Fibroblast of the aortic adventitia (primary cell): ENCODE measurements at regions not wholly inside any gene's neighbourhood (a gene's known extent, or its start where the extent isn't known, plus 50 kb on each side); places are given as distances from the start of the nearest gene placed in this dataset.

ENCODE experiments used
- DNase-seq: peaks from one replicate; pipeline ENCODE4 v3.0.0-alpha.2; 2010; ENCODE audit warnings: low read depth
- H3K4me3 ChIP-seq: 2 replicates; pipeline ENCODE4 v1.5.1; 2011; ENCODE audit warnings: low read depth, mild to moderate bottlenecking, control low read depth, low read length, moderate library complexity
- TF ChIP-seq, protein P1 (sequence below): IDR thresholded peaks from 2 replicates; pipeline ENCODE4 v1.5.1; 2011; ENCODE audit warnings: mild to moderate bottlenecking, low read length, control low read depth, inconsistent platforms; ENCODE audit not compliant: insufficient read depth

DNA sequence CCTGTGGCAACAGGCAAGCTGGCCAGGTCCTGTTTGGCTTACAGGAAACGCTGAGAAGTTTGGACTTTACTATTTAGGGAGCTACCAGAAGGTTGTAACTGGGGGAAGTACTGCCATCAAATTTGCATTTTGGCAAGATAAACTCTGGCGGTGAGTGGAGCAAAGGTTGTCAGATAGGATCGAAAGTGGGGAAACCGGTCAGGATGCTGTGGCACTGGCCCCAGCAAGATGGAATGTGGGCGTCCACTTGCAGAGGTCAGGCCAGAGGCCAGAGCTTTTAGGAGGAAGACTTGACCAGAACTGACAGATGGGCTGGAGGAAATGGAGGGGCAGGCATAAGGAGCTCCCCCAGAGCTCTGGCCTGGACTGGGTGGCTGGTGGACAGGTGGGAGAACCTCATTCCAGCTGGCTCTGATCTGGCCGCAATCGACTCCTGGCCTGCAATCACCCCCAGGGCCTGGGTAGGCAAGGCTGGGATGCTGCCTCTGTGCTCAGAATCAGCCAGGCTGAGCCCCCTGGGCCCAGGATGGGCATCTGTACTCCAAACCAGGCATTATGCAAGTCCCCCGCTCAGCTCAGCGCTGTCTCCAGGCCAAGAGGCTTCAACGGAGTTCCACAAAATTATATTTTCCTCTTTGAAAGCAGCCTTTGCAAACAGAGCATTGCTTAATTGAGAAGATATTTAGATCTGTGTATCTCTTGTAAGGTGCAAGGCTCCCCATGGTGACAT lies 178.3 kb upstream of the NECTIN1 start:
- DNase-seq: no peak
- TF ChIP-seq, protein P1, sequence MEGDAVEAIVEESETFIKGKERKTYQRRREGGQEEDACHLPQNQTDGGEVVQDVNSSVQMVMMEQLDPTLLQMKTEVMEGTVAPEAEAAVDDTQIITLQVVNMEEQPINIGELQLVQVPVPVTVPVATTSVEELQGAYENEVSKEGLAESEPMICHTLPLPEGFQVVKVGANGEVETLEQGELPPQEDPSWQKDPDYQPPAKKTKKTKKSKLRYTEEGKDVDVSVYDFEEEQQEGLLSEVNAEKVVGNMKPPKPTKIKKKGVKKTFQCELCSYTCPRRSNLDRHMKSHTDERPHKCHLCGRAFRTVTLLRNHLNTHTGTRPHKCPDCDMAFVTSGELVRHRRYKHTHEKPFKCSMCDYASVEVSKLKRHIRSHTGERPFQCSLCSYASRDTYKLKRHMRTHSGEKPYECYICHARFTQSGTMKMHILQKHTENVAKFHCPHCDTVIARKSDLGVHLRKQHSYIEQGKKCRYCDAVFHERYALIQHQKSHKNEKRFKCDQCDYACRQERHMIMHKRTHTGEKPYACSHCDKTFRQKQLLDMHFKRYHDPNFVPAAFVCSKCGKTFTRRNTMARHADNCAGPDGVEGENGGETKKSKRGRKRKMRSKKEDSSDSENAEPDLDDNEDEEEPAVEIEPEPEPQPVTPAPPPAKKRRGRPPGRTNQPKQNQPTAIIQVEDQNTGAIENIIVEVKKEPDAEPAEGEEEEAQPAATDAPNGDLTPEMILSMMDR: no peak

GRCh38 chr11:119906376-119906775 lies 177.4 kb upstream of the NECTIN1 start:
- TF ChIP-seq, protein P1: no peak
- H3K4me3 ChIP-seq: no peak overlapping the region
- DNase-seq: no peak

More for the DNA sequence above, 178.3 kb upstream of the NECTIN1 start:
- H3K4me3 ChIP-seq: no peak overlapping the region

- DNase-seq: no peak
- TF ChIP-seq, protein P1: no peak
- H3K4me3 ChIP-seq: no peak overlapping the region
Observed at GRCh38 chr11:119905162-119905561, 176.2 kb upstream of the NECTIN1 start.

GRCh38 chr11:119904531-119905035 lies 175.6 kb upstream of the NECTIN1 start:
- TF ChIP-seq, protein P1: no peak
- DNase-seq: no peak
- H3K4me3 ChIP-seq: no peak overlapping the region

DNA sequence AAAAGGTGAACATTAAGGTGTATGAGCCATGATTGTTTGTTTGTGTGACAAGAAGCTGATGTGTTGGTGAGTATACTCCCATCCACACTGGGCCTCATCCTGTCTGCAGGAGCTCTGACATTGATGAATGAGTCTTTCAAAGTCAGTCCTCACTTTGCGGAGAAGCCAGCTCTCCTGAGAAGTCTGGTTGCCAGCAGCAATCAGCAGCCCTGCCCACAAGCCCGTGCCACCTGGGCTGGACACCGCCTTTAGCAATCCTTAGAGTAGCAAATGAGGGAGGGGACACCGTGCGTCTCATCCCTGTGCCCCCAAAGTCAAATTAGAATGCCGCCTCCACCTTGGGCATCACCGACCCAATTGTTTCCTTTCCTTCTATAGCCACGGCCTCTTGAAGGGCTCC lies 174.8 kb upstream of the NECTIN1 start:
- TF ChIP-seq, protein P1: no peak
- DNase-seq: no peak
- H3K4me3 ChIP-seq: no peak overlapping the region

GRCh38 chr11:119903389-119903788 lies 174.4 kb upstream of the NECTIN1 start:
- TF ChIP-seq, protein P1: no peak
- DNase-seq: no peak
- no peak overlapping the region for H3K4me3 ChIP-seq
